ENCODE measurements at regions not wholly inside any gene's neighbourhood (a gene's known extent, or its start where the extent isn't known, plus 50 kb on each side); places are given as distances from the start of the nearest gene placed in this dataset.

- no peak overlapping the region for H3K27ac ChIP-seq (replicated peaks in 1 of 4)
- DNase-seq (ENCODE audit: extremely low spot score), result no peak
- no peak for TF ChIP-seq POLR2A (IDR thresholded peaks at IDR 0.05; ENCODE audit: low read depth)
- no peak for TF ChIP-seq POLR2AphosphoS5 (IDR thresholded peaks at IDR 0.05)
- TF ChIP-seq CTCF (IDR thresholded peaks at IDR 0.05), result no peak
- no peak for TF ChIP-seq EP300 (IDR thresholded peaks at IDR 0.05)
These were observed 661.9 kb upstream of the ID2 start for GRCh38 chr2:8019934-8020333.

GRCh38 chr2:8021921-8022320 lies 659.9 kb upstream of the ID2 start:
- Histone ChIP-seq H3K4me3 (no peak overlapping the region), H3K27me3 (no peaks in the 10 kb centered on the region), H3K9me3 (no peaks in the 10 kb centered on the region), H3K36me3 (no peaks in the 10 kb centered on the region), H3K4me1 (peaks cover 0 to 4% (median 0%) of the 10 kb centered on the region in 4 donors), H3K27ac (replicated peaks in 1 of 4) (no peak overlapping the region)
- intact Hi-C loops (cut with DNase I), result no loop called here
- WGBS, result 55% methylated on average over 2 of the region's 2 CpGs
- DNase-seq (ENCODE audit: extremely low spot score), result no peak
- no peak for TF ChIP-seq EP300 (IDR thresholded peaks at IDR 0.05)
- no peak for TF ChIP-seq POLR2A (IDR thresholded peaks at IDR 0.05; ENCODE audit: low read depth)
- no peak for TF ChIP-seq CTCF (IDR thresholded peaks at IDR 0.05)
- no peak for TF ChIP-seq POLR2AphosphoS5 (IDR thresholded peaks at IDR 0.05)

More at GRCh38 chr2:8019934-8020333, 661.9 kb upstream of the ID2 start:
- WGBS, result 93% methylated on average over 8 of the region's 8 CpGs
- no peaks in the 10 kb centered on the region for H3K27me3 ChIP-seq
- no peak overlapping the region for H3K4me3 ChIP-seq
- H3K9me3 ChIP-seq, result no peaks in the 10 kb centered on the region
- peaks cover 0 to 4% (median 0%) of the 10 kb centered on the region in 4 donors for H3K4me1 ChIP-seq
- intact Hi-C loops (cut with DNase I), result no loop called here
- H3K36me3 ChIP-seq, result no peaks in the 10 kb centered on the region

- H3K4me3 ChIP-seq, result no peak overlapping the region
- TF ChIP-seq CTCF (IDR thresholded peaks at IDR 0.05) (no peak), EP300 (IDR thresholded peaks at IDR 0.05) (no peak), POLR2A (IDR thresholded peaks at IDR 0.05; ENCODE audit: low read depth) (no peak)
- intact Hi-C loops (cut with DNase I), result no loop called here
- peaks cover 0 to 4% (median 0%) of the 10 kb centered on the region in 4 donors for H3K4me1 ChIP-seq
- no peaks in the 10 kb centered on the region for H3K9me3 ChIP-seq
- 80% methylated on average over 9 of the region's 9 CpGs for WGBS
- no peaks in the 10 kb centered on the region for H3K36me3 ChIP-seq
- no peak overlapping the region for H3K27ac ChIP-seq (replicated peaks in 1 of 4)
- H3K27me3 ChIP-seq, result peaks cover 0 to 3% (median 0%) of the 10 kb centered on the region in 4 donors
- DNase-seq (ENCODE audit: extremely low spot score), result no peak
These were observed 658.8 kb upstream of the ID2 start for GRCh38 chr2:8022908-8023640.

- WGBS, result 81% methylated on average over 8 of the region's 8 CpGs
- intact Hi-C loops (cut with DNase I), result no loop called here
- no peak for DNase-seq (ENCODE audit: extremely low spot score)
- Histone ChIP-seq H3K4me1 (peaks cover 0 to 4% (median 0%) of the 10 kb centered on the region in 4 donors), H3K27me3 (peaks cover 0 to 5% (median 0%) of the 10 kb centered on the region in 4 donors), H3K4me3 (no peak overlapping the region), H3K9me3 (no peaks in the 10 kb centered on the region), H3K36me3 (no peaks in the 10 kb centered on the region), H3K27ac (replicated peaks in 1 of 4) (no peak overlapping the region)
- TF ChIP-seq CTCF (IDR thresholded peaks at IDR 0.05) (no peak), POLR2A (IDR thresholded peaks at IDR 0.05; ENCODE audit: low read depth) (no peak), POLR2AphosphoS5 (IDR thresholded peaks at IDR 0.05) (no peak), EP300 (IDR thresholded peaks at IDR 0.05) (no peak)
These were observed 657.4 kb upstream of the ID2 start for GRCh38 chr2:8024506-8024905.

Data from esophagus muscularis mucosa (tissue), 4 donors.